ENCODE measurements at regions not wholly inside any gene's neighbourhood (a gene's known extent, or its start where the extent isn't known, plus 50 kb on each side); places are given as distances from the start of the nearest gene placed in this dataset.

DNA sequence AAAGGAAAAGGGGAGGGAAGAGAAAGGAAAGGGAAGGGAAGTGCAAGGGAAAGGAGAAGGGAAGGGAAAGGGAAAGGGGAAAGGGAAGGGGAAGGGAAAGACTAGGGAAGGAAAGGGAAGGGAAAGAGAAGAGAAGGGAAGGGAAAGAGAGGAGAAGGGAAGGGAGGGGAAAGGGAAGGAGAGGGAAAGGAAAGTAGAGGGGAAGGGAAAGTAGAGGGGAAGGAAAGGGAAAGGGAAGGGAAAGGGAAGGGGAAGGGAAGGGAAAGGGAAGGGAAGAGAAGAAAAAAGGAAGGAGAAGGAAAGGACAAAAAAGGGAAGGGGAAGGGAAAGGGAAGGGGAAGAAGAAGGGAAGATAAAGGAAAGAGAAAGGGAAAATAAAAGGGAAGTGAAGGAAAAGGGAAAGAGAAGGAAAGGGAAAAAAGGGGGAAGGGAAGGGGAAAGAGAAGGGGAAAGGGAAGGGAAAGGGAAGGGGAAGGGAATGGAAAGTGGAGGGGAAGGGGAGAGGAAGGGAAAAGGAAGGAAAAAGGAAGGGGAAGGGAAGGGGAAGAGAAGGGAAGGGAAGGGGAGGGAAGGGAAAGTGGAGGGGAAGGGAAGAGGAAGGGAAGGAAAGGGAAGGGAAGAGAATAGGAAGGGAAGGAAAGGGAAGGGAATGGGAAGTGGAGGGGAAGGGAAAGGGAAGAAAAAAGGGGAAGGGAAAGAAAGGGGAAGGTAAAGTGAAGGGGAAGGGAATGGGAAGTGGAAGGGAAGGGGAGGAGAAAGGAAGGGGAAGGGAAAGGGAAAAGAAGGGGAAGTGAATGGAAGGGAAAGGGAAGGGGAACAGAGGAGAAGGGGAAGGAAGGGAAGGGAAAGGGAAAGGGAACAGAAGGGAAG lies 138.2 kb downstream of the SPATA19 start:
- no peaks in the 10 kb centered on the region for H3K9me3 ChIP-seq (replicated peaks; ENCODE audit: control insufficient read depth, insufficient read depth, low read depth, low read length)
- TF ChIP-seq MEF2A (IDR thresholded peaks at IDR 0.05; ENCODE audit: control insufficient read depth, low read depth, low read length) = no peak
- no peak for TF ChIP-seq HEY1 (CRISPR knock-in tag; IDR thresholded peaks at IDR 0.05; ENCODE audit: borderline replicate concordance)
- TF ChIP-seq ASH1L (IDR thresholded peaks at IDR 0.05; ENCODE audit: borderline replicate concordance, low read depth, partially characterized antibody) = no peak
- no peak for TF ChIP-seq PCBP2 (IDR thresholded peaks at IDR 0.05; ENCODE audit: low read depth, low read length, poor library complexity, severe bottlenecking)
- TF ChIP-seq, protein P1, sequence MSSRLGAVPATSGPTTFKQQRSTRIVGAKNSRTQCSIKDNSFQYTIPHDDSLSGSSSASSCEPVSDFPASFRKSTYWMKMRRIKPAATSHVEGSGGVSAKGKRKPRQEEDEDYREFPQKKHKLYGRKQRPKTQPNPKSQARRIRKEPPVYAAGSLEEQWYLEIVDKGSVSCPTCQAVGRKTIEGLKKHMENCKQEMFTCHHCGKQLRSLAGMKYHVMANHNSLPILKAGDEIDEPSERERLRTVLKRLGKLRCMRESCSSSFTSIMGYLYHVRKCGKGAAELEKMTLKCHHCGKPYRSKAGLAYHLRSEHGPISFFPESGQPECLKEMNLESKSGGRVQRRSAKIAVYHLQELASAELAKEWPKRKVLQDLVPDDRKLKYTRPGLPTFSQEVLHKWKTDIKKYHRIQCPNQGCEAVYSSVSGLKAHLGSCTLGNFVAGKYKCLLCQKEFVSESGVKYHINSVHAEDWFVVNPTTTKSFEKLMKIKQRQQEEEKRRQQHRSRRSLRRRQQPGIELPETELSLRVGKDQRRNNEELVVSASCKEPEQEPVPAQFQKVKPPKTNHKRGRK (tag; IDR thresholded peaks at IDR 0.05) = peak; percentile 78; the same call in 1 of the 2 replicates
- no peak for TF ChIP-seq GTF2A2 (tag; IDR thresholded peaks at IDR 0.05)
- no peak for TF ChIP-seq RBFOX2 (IDR thresholded peaks at IDR 0.05; ENCODE audit: low read depth, low read length)
- H3K4me2 ChIP-seq (ENCODE audit: insufficient read depth, low read length) = no peak overlapping the region
- H3K27ac ChIP-seq (ENCODE audit: extremely low read depth, low read depth, low read length) = no peak overlapping the region
- no peaks in the 10 kb centered on the region for H4K20me1 ChIP-seq (replicated peaks; ENCODE audit: control insufficient read depth, insufficient read depth, low read length)
- CTCF ChIA-PET (ENCODE audit: low intra/inter-chr PET ratio) = no interaction called here
- DNase-seq (ENCODE audit: extremely low read depth in 1 of 4, low spot score in 3 of 4) (no peak), ATAC-seq (no peak), FAIRE-seq (no peak)
- no peaks in the 10 kb centered on the region for H3K27me3 ChIP-seq (ENCODE audit: control insufficient read depth in 2 of 2, insufficient read depth in 2 of 2, low read length in 2 of 2)
- H3K4me1 ChIP-seq (replicated peaks in 1 of 2; ENCODE audit: control insufficient read depth in 2 of 2, insufficient read depth in 2 of 2, low read length in 2 of 2) = no peaks in the 10 kb centered on the region
- H3K4me3 ChIP-seq = no peak overlapping the region
- no peak overlapping the region for H2AFZ ChIP-seq (ENCODE audit: low read depth, low read length)
- H3K36me3 ChIP-seq (ENCODE audit: control insufficient read depth, insufficient read depth, low read length) = no peaks in the 10 kb centered on the region
- no TSS peak for BruUV-seq (replicated peaks)
- in situ Hi-C loops (cut with MboI) = no loop called here
- no peak overlapping the region for H3K9ac ChIP-seq (ENCODE audit: insufficient read depth in 1 of 2, low read depth in 2 of 2, low read length in 2 of 2)
- H3K79me2 ChIP-seq (ENCODE audit: control insufficient read depth, insufficient read depth, low read length) = no peaks in the 10 kb centered on the region
- POLR2A ChIA-PET = no interaction called here
- intact Hi-C loops (cut with micrococcal nuclease) = no loop called here
- H3K9me1 ChIP-seq (ENCODE audit: control insufficient read depth, insufficient read depth, low read length) = no peaks in the 10 kb centered on the region
